Uterus (tissue), 3 donors: ENCODE measurements at regions not wholly inside any gene's neighbourhood (a gene's known extent, or its start where the extent isn't known, plus 50 kb on each side); places are given as distances from the start of the nearest gene placed in this dataset.
"Not testable (repeated sequence)": the region's sequence is repeated elsewhere in the genome, so short reads cannot be mapped to it uniquely, and the experiment has no call there.

Source experiments
- DNase-seq, 2 donors: peaks; one replicate each; pipeline ENCODE4 v3.0.0-alpha.2; 2019 to 2020
- H3K27ac ChIP-seq, 2 donors: fragments of 200-600 bp; sonication (generic); 1 replicate in 1 of 2; 2 replicates in 1 of 2; pipeline ENCODE4 v1.5.1; 2016 to 2018
- H3K27me3 ChIP-seq, 2 donors: fragments of 200-600 bp; sonication (generic); one replicate each; pipeline ENCODE4 v1.5.1; 2018 to 2019; ENCODE audit warnings: control low read depth in 1 of 2
- H3K36me3 ChIP-seq, 2 donors: fragments of 200-600 bp; sonication (generic); one replicate each; pipeline ENCODE4 v1.5.1; 2019; ENCODE audit warnings: control low read depth in 1 of 2
- H3K4me1 ChIP-seq, 2 donors: fragments of 200-600 bp; sonication (generic); one replicate each; pipeline ENCODE4 v1.5.1; 2018 to 2019; ENCODE audit warnings: control low read depth in 1 of 2
- H3K4me3 ChIP-seq, 2 donors: fragments of 200-600 bp; sonication (generic); 1 replicate in 1 of 2; 2 replicates in 1 of 2; pipeline ENCODE4 v1.5.1; 2018 to 2019; ENCODE audit warnings: mild to moderate bottlenecking in 1 of 2
- H3K9me3 ChIP-seq, 2 donors: fragments of 200-600 bp; sonication (generic); one replicate each; pipeline ENCODE4 v1.5.1; 2019; ENCODE audit warnings: control low read depth in 1 of 2
- POLR2A ChIP-seq, 2 donors: fragments of 450-650 bp; IDR thresholded peaks; one replicate each; pipeline ENCODE4 v1.6.1; 2016; ENCODE audit warnings: antibody characterized with exemption in 2 of 2, mild to moderate bottlenecking in 1 of 2, moderate library complexity in 1 of 2
- intact Hi-C: fragments of 100-400 bp; cut with DNase I; formaldehyde crosslinking; loops from one replicate; pipeline ENCODE4 v1.15.1; 2023; ENCODE audit warnings: low total_unique reads
- TF ChIP-seq, protein P1 (sequence below), 4 experiments: fragments of 200-600 bp in 2 of 4; fragments of 450-650 bp in 2 of 4; sonication (generic) in 2 of 4; IDR thresholded peaks; one replicate each; pipeline ENCODE4 v1.5.1; 2016 to 2019; ENCODE audit warnings: antibody characterized with exemption in 4 of 4, mild to moderate bottlenecking in 2 of 4, moderate library complexity in 1 of 4
- donor health status: DM: yes; HTN: yes; CAD: no.

DNA sequence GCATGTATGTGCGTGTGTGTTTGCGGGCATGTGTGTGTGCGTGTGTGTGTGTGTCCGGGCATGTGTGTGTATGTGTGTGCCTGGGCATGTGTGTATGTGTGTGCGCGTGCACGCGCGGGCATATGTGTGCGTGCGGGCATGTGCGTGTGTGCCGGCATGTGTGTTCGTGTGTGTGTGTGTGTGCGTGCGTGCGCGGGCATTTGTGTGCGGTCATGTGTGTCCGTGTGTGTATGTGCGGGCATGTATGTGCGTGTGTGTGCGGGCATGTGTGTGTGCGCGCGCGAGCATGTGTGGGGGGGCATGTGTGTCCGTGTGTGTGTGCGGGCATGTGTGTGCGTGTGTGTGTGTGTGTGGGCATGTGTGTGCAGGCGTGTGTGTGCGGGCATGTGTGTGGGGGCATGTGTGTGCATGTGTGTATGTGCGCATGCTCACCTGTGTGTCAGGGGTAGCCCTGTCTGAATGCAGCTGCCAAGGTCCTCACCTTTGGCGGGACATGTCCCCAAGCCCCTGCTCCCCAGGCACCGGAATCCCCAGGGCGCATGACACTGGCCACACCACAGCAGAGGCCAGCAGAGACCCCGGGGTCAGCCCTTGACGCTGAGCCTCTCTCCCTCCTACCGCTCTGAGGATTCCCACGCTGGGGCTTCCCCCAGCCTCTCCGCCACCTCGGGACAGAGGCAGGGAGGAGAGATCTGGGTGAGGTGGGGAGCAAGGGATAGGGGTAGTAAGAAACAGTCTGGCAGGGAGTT, 109.5 kb upstream of the NCOR2 start:
- H3K4me1 ChIP-seq, result peaks cover 0 to 5% of the 10 kb centered on the region in 2 donors
- H3K27ac ChIP-seq, result peak overlapping the region in 1 of 2 donors; percentile 64
- H3K4me3 ChIP-seq, result no peak overlapping the region

DNA sequence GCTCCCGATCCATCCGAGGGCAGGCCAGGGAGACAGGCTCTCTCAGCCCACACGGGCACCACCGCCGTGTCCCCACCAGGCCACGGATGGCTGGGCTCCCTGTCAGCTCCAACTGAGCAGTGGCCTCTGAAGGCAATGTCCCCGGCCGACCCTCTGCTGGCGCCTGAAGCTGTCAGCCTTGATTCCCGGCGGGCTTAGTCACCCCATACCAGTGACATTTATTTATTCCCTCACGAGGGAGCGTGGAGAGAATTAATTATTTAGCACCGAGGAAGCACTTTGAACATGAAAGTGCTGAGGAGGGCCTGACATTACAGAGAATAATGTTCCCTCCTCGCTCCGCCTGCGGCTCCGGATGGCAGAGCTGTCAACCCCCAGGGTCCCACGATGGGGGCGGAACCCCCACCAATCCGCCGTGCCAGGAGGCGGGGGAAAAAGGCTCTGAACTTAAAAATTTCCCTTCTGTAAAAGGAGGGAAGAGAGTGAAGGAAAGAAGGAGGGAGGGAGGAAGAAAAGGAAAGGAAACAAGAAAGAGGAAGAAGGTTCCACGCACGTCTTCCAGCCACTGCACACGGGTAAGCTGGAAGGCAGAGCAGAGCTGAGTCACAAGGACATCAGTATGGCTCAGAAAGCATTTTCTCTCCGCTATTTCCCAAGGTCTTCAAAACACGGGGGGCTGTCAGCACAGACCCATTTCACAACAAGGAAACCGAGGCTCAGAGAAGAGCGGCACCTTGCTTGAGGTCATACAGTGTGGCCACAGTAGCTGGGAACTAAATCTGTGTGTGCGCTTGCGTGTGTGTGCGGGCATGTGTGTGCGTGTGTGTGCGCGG, 108.7 kb upstream of the NCOR2 start:
- no peaks in the 10 kb centered on the region for H3K9me3 ChIP-seq

More for the DNA sequence above, 109.5 kb upstream of the NCOR2 start:
- intact Hi-C loops, result no loop called here
- DNase-seq, result no peak
- TF ChIP-seq, protein P1, sequence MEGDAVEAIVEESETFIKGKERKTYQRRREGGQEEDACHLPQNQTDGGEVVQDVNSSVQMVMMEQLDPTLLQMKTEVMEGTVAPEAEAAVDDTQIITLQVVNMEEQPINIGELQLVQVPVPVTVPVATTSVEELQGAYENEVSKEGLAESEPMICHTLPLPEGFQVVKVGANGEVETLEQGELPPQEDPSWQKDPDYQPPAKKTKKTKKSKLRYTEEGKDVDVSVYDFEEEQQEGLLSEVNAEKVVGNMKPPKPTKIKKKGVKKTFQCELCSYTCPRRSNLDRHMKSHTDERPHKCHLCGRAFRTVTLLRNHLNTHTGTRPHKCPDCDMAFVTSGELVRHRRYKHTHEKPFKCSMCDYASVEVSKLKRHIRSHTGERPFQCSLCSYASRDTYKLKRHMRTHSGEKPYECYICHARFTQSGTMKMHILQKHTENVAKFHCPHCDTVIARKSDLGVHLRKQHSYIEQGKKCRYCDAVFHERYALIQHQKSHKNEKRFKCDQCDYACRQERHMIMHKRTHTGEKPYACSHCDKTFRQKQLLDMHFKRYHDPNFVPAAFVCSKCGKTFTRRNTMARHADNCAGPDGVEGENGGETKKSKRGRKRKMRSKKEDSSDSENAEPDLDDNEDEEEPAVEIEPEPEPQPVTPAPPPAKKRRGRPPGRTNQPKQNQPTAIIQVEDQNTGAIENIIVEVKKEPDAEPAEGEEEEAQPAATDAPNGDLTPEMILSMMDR (IDR thresholded peaks at IDR 0.05), result no peak
- TF ChIP-seq POLR2A (IDR thresholded peaks at IDR 0.05), result no peak
- no peaks in the 10 kb centered on the region for H3K27me3 ChIP-seq
- H3K36me3 ChIP-seq, result no peaks in the 10 kb centered on the region
- no peaks in the 10 kb centered on the region for H3K9me3 ChIP-seq

DNA sequence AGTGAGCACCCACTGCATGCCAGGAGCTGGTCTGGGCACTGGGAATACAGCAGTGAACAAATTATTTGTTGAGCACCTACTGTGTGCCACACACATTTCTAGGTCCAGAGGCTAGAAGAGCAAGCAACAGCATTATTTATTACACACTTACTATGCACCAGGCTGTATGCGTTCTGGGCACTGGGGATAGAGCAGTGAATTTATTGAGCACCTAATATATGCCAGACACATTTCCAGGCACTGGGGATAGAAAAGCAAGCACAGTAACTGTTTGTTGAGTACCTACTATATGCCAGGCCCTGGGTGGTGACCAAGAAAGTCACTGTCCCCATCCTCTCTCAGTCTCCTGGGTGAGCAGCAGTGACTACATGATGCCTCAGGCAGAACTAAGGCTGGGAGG, 107.5 kb upstream of the NCOR2 start:
- DNase-seq, result no peak
- Histone ChIP-seq H3K4me3 (no peak overlapping the region), H3K36me3 (no peaks in the 10 kb centered on the region), H3K27ac (no peak overlapping the region), H3K9me3 (no peaks in the 10 kb centered on the region), H3K27me3 (no peaks in the 10 kb centered on the region), H3K4me1 (no peaks in the 10 kb centered on the region)
- TF ChIP-seq, protein P1 (IDR thresholded peaks at IDR 0.05), result no peak
- no peak for TF ChIP-seq POLR2A (IDR thresholded peaks at IDR 0.05)
- intact Hi-C loops, result no loop called here

More for the DNA sequence above, 108.7 kb upstream of the NCOR2 start:
- peak overlapping the region in 1 of 2 donors; percentile 64 for H3K27ac ChIP-seq
- H3K4me3 ChIP-seq, result no peak overlapping the region
- DNase-seq, result no peak
- H3K4me1 ChIP-seq, result no peaks in the 10 kb centered on the region
- no peaks in the 10 kb centered on the region for H3K27me3 ChIP-seq
- intact Hi-C loops, result no loop called here
- H3K36me3 ChIP-seq, result no peaks in the 10 kb centered on the region
- TF ChIP-seq, protein P1 (IDR thresholded peaks at IDR 0.05), result peak in 1 of 4 experiments; percentile 9
- TF ChIP-seq POLR2A (IDR thresholded peaks at IDR 0.05), result no peak

DNA sequence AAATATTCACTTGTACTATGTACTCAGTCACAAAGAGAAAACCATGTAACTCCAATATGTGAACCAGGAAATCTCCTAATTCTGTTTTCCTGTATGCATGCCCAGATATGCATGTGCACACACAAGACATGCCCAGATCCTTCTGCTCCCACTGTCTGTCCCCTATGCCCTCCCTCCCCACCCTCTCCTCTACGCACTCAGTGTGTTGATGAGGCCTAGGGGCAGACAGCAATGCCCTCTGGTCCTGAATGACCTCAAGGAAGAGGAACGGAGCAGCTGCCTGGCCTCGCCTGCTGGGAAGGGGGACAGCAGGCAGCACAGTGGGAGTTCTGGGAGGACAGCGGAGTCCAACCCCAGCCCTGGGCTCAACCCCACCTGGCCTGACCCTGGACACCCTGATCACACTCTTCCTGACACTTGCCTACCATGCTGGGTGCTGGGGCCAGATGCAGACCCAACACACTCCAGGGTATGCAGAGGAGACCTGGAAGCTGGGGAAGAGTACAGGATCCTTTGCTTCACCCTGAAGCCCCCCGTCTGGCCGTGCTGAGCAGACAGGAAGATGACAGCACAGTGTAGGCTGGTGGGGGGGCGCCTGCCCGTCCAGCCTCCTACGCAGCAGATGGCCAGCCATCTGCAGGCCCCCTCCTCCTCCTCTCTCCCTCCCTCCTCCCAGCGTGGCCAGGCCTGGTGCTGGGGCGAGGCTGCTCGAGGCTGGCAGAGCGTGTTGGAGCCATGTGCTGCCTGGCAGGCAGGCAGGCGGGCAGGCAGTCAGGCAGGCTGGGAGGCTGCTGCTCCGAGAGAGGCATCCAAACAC, 106.6 kb upstream of the NCOR2 start:
- Histone ChIP-seq H3K9me3 (no peaks in the 10 kb centered on the region), H3K27me3 (no peaks in the 10 kb centered on the region), H3K36me3 (no peaks in the 10 kb centered on the region), H3K4me1 (no peaks in the 10 kb centered on the region), H3K4me3 (no peak overlapping the region), H3K27ac (peak overlapping the region in 1 of 2 donors; percentile 11)
- intact Hi-C loops, result no loop called here
- TF ChIP-seq, protein P1 (IDR thresholded peaks at IDR 0.05), result no peak
- TF ChIP-seq POLR2A (IDR thresholded peaks at IDR 0.05), result no peak
- no peak for DNase-seq

DNA sequence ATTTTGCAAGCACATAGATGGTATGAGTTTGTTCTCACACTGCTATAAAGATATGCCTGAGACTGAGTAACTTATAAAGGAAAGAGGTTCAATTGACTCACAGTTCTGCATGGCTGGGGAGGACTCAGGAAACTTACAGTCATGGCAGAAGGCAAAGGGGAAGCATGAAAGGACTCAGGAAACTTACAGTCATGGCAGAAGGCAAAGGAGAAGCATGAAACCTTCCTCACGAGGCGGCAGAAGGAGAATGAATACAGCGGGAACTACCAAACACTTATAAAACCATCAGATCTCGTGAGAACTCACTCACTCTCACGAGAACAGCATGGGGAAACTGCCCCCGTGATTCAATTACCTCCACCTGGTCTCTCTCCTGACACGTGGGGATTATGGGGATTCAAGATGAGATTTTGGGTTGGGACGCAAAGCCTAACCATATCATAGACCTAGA, 101.9 kb upstream of the NCOR2 start:
- H3K4me3 ChIP-seq, DNase-seq, H3K27me3 ChIP-seq, intact Hi-C loops, H3K9me3 ChIP-seq, H3K27ac ChIP-seq, H3K36me3 ChIP-seq: not testable (repeated sequence)
- H3K4me1 ChIP-seq, result peaks cover 0 to 10% of the 10 kb centered on the region in 2 donors
